ENCODE measurements at regions not wholly inside any gene's neighbourhood (a gene's known extent, or its start where the extent isn't known, plus 50 kb on each side); places are given as distances from the start of the nearest gene placed in this dataset.

DNA sequence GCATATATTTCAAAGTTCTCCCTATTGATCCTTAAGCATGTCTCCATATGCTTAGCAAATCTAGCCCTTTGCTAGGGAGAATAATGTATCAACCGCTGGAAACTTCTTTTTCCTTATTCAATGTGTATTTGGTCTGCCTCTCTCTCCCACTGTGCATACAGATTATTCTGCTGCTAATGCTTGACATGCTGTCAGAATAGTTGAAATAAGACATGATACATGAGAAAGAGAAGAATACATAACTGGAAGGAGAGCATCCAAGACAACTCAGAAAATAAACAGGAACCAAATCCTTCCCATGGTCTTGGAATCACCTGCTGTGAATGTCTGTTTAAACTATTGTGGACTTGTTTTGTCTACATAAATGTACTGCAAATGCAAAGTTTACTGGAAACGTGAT, 1103.0 kb downstream of the EFNB2 start:
- intact Hi-C loops (cut with micrococcal nuclease) = no loop called here
- Histone ChIP-seq H2AFZ (ENCODE audit: low read depth, low read length, poor library complexity, severe bottlenecking) (peak overlapping the region; percentile 16), H3K9me2 (ENCODE audit: insufficient read depth) (no peaks in the 10 kb centered on the region), H3K9ac (ENCODE audit: low read length) (no peak overlapping the region), H3K4me2 (ENCODE audit: low read length) (no peak overlapping the region), H3K27me3 (ENCODE audit: insufficient read depth, low read length) (no peaks in the 10 kb centered on the region), H3K4me1 (ENCODE audit: control insufficient read depth in 1 of 2, insufficient read depth in 2 of 2, low read length in 2 of 2) (no peaks in the 10 kb centered on the region), H3K27ac (ENCODE audit: low read depth, low read length) (no peak overlapping the region), H3K9me3 (ENCODE audit: control insufficient read depth in 1 of 2, insufficient read depth in 1 of 2, low read depth in 1 of 2, low read length in 2 of 2) (no peaks in the 10 kb centered on the region), H4K20me1 (ENCODE audit: insufficient read depth) (no peaks in the 10 kb centered on the region), H3K79me2 (ENCODE audit: insufficient read depth, low read length) (no peaks in the 10 kb centered on the region), H3K4me3 (replicated peaks in 1 of 2; ENCODE audit: low read depth in 1 of 2, low read length in 2 of 2) (no peak overlapping the region), H3K36me3 (ENCODE audit: control insufficient read depth in 1 of 2, insufficient read depth in 2 of 2, low read length in 2 of 2) (no peaks in the 10 kb centered on the region)
- POLR2A ChIA-PET = no interaction called here
- DNase-seq (ENCODE audit: low read depth, low spot score) = no peak
- RAD21 ChIA-PET (ENCODE audit: low non-redundant PET in 1 of 2, low total read pairs in 2 of 2, uncharacterized antibody in 2 of 2, unreplicated experiment in 2 of 2) = no interaction called here
- no TSS peak for BruUV-seq (replicated peaks)
- no peak for ATAC-seq
- CTCF ChIA-PET = no interaction called here
- TF ChIP-seq POLR2AphosphoS5 (IDR thresholded peaks at IDR 0.05; ENCODE audit: low read depth, low read length) (no peak), SP1 (IDR thresholded peaks at IDR 0.05; ENCODE audit: low read depth) (no peak), CEBPB (IDR thresholded peaks at IDR 0.05; ENCODE audit: low read depth) (no peak), EZH2phosphoT487 (IDR thresholded peaks at IDR 0.05; ENCODE audit: borderline replicate concordance) (no peak), ELF1 (IDR thresholded peaks at IDR 0.05; ENCODE audit: borderline replicate concordance, low read depth) (no peak), EGR1 (IDR thresholded peaks at IDR 0.05; ENCODE audit: low read depth) (no peak), ZNF274 (IDR thresholded peaks at IDR 0.05; ENCODE audit: low read depth, low read length) (no peak), FOSL1 (IDR thresholded peaks at IDR 0.05; ENCODE audit: low read depth) (no peak), SRF (IDR thresholded peaks at IDR 0.05; ENCODE audit: low read depth) (no peak)
- TF ChIP-seq, protein P1, sequence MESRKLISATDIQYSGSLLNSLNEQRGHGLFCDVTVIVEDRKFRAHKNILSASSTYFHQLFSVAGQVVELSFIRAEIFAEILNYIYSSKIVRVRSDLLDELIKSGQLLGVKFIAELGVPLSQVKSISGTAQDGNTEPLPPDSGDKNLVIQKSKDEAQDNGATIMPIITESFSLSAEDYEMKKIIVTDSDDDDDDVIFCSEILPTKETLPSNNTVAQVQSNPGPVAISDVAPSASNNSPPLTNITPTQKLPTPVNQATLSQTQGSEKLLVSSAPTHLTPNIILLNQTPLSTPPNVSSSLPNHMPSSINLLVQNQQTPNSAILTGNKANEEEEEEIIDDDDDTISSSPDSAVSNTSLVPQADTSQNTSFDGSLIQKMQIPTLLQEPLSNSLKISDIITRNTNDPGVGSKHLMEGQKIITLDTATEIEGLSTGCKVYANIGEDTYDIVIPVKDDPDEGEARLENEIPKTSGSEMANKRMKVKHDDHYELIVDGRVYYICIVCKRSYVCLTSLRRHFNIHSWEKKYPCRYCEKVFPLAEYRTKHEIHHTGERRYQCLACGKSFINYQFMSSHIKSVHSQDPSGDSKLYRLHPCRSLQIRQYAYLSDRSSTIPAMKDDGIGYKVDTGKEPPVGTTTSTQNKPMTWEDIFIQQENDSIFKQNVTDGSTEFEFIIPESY (IDR thresholded peaks at IDR 0.05; ENCODE audit: extremely low read depth, insufficient replicate concordance, low read length) = no peak
- TF ChIP-seq, protein P2, sequence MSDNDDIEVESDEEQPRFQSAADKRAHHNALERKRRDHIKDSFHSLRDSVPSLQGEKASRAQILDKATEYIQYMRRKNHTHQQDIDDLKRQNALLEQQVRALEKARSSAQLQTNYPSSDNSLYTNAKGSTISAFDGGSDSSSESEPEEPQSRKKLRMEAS (IDR thresholded peaks at IDR 0.05) = no peak

All from HCT116 (cell line).